ENCODE measurements at regions not wholly inside any gene's neighbourhood (a gene's known extent, or its start where the extent isn't known, plus 50 kb on each side); places are given as distances from the start of the nearest gene placed in this dataset.

DNA sequence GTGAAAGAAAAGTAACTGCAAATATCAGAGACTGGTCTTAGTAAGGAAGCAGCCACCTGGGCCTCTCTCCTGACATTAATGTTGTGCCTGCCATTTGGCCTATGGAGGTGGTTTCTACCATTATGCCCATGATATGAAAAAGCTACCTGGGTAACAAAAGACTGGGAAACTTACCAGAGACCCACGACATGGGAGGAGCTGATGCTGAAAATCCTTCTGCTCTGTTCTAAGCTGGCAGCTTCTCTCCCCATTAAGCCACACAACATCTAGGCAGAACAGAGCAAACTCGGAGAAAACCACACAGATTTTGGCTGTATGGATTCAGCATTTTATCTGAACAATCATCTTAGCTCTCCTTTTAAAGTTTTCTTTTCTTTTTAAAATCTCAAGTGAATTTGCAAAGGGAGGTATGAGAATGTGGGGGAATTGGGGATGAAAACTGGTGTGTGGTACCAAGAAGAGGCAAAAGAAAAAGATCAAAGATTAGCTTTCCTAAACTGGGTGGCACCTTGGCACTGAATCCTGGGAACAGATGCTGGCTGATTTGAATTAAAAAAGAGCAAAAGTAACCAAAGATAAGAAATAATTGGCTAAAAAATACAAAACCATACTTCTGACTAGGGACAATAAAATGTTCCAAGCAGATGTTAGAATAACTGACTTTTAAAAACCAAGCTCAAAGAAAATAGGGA lies 128.6 kb upstream of the ANKRD1 start:
- POLR2A ChIA-PET = no interaction called here
- DNase-seq (ENCODE audit: extremely low spot score) = no peak
- TF ChIP-seq, protein P1, sequence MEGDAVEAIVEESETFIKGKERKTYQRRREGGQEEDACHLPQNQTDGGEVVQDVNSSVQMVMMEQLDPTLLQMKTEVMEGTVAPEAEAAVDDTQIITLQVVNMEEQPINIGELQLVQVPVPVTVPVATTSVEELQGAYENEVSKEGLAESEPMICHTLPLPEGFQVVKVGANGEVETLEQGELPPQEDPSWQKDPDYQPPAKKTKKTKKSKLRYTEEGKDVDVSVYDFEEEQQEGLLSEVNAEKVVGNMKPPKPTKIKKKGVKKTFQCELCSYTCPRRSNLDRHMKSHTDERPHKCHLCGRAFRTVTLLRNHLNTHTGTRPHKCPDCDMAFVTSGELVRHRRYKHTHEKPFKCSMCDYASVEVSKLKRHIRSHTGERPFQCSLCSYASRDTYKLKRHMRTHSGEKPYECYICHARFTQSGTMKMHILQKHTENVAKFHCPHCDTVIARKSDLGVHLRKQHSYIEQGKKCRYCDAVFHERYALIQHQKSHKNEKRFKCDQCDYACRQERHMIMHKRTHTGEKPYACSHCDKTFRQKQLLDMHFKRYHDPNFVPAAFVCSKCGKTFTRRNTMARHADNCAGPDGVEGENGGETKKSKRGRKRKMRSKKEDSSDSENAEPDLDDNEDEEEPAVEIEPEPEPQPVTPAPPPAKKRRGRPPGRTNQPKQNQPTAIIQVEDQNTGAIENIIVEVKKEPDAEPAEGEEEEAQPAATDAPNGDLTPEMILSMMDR (IDR thresholded peaks at IDR 0.05; ENCODE audit: control extremely low read depth, extremely low read depth, low read depth, missing control alignments) = no peak
- CTCF ChIA-PET = interaction anchor here (0.8 to 1.8 kb wide), 6 partner anchors 12 to 249 kb away, joined by 3 to 5 read pairs (median 4); no protein-coding TSS in a partner anchor

GRCh38 chr10:91049988-91050360 lies 129.1 kb upstream of the ANKRD1 start:
- CTCF ChIA-PET = interaction anchor here (0.8 to 1.4 kb wide), 5 partner anchors 12 to 248 kb away, joined by 3 to 4 read pairs (median 3); no protein-coding TSS in a partner anchor
- POLR2A ChIA-PET = no interaction called here

GRCh38 chr10:91050371-91051034 lies 129.6 kb upstream of the ANKRD1 start:
- DNase-seq (ENCODE audit: extremely low spot score) = no peak
- TF ChIP-seq, protein P1 (IDR thresholded peaks at IDR 0.05; ENCODE audit: control extremely low read depth, extremely low read depth, low read depth, missing control alignments) = no peak
- ChIA-PET CTCF (interaction anchor here (0.7 to 1.9 kb wide), 7 partner anchors 9 to 248 kb away, joined by 3 to 7 read pairs (median 3); no protein-coding TSS in a partner anchor), POLR2A (no interaction called here)

More at GRCh38 chr10:91049988-91050360, 129.1 kb upstream of the ANKRD1 start:
- no peak for DNase-seq (ENCODE audit: extremely low spot score)
- TF ChIP-seq, protein P1 (IDR thresholded peaks at IDR 0.05; ENCODE audit: control extremely low read depth, extremely low read depth, low read depth, missing control alignments) = no peak

DNA sequence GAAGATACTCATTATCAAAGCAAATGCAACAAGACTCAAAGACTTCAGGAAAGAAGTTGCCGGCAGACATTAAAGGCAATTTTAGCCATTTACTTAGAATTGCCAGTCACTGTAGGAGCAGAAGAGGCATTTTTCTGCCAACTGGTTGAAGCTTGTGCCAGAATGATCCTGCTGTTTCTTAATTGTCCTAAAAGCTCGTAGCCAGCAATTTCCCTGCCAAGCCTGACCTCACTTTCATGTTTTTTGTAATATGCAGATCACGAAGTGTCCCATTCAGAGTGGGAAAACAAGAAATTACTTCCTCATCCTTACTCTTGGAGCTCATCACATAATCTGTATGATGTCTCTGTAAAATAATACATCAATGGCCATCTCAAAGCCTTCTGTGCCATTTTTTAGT lies 130.9 kb upstream of the ANKRD1 start:
- CTCF ChIA-PET = interaction anchor here (1.0 to 1.9 kb wide), 4 partner anchors 10 to 68 kb away, joined by 3 to 7 read pairs (median 5); no protein-coding TSS in a partner anchor
- DNase-seq (ENCODE audit: extremely low spot score) = no peak
- POLR2A ChIA-PET = no interaction called here
- TF ChIP-seq, protein P1 (IDR thresholded peaks at IDR 0.05; ENCODE audit: control extremely low read depth, extremely low read depth, low read depth, missing control alignments) = no peak

DNA sequence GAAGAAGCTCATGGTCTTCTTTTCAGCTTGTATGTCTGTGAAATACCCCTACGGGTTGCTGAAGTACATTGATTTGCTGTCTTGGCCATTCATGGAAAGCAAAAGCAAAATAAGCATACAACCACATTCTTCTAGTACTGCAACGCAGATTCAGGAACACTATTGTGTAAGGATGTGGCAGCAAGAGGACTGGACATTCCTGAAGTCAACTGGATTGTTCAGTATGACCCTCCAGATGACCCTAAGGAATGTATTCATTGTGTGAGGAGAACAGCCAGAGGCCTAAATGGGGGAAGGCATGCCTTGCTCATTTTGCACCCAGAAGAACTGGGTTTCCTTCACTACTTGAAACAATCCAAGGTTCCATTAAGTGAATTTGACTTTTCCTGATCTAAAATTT lies 133.4 kb upstream of the ANKRD1 start:
- no peak for DNase-seq (ENCODE audit: extremely low spot score)
- ChIA-PET CTCF (interaction anchor here (1.2 to 2.2 kb wide), 3 partner anchors 8 to 74 kb away, joined by 3 to 6 read pairs (median 4); no protein-coding TSS in a partner anchor), POLR2A (no interaction called here)

DNA sequence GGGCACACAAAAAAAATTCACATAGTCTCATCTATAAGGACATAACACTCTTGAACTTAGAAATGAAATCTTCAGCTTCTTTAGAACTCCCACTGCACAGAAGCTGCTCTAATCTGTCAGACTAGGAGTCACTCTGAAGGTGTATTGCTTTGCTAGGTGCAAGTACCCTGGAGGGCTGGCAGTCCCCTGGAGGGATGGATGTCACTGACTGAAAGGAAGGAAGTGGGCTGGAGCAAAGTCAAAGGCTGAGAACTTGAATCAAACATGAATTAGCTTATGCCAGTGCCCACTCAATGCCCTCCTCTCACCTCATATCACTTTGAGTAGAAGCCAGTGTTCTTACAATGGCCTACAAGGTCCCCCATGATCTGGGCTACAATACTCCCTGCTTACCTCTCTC lies 140.3 kb upstream of the ANKRD1 start:
- TF ChIP-seq, protein P1 (IDR thresholded peaks at IDR 0.05; ENCODE audit: control extremely low read depth, extremely low read depth, low read depth, missing control alignments) = no peak
- CTCF ChIA-PET = interaction anchor here (1.1 to 2.0 kb wide), 3 partner anchors 10 to 15 kb away, joined by 3 to 7 read pairs (median 3); no protein-coding TSS in a partner anchor
- POLR2A ChIA-PET = no interaction called here
- no peak for DNase-seq (ENCODE audit: extremely low spot score)

More for the DNA sequence above, 133.4 kb upstream of the ANKRD1 start:
- TF ChIP-seq, protein P1 (IDR thresholded peaks at IDR 0.05; ENCODE audit: control extremely low read depth, extremely low read depth, low read depth, missing control alignments) = no peak

All from GM10248 (cell line).